Hepatocyte (in vitro differentiated cells): ENCODE measurements at regions not wholly inside any gene's neighbourhood (a gene's known extent, or its start where the extent isn't known, plus 50 kb on each side); places are given as distances from the start of the nearest gene placed in this dataset.

Experiments used
- DNase-seq: peaks from one replicate; pipeline ENCODE4 v3.0.0-alpha.2; 2016; ENCODE audit warnings: low spot score
- H2AFZ ChIP-seq: fragments of 200-600 bp; sonication (generic); 2 replicates; pipeline ENCODE4 v1.6.0; 2016; ENCODE audit warnings: antibody characterized with exemption, mild to moderate bottlenecking
- H3K27ac ChIP-seq: fragments of 200-600 bp; sonication (generic); 2 replicates; pipeline ENCODE4 v1.5.1; 2016; ENCODE audit warnings: mild to moderate bottlenecking
- H3K27me3 ChIP-seq: fragments of 200-600 bp; sonication (generic); 2 replicates; pipeline ENCODE4 v1.6.1; 2016
- H3K36me3 ChIP-seq: fragments of 200-600 bp; sonication (generic); replicated peaks from 2 replicates; pipeline ENCODE4 v1.5.1; 2016; ENCODE audit warnings: low read depth; ENCODE audit not compliant: insufficient read depth
- H3K4me1 ChIP-seq: fragments of 200-600 bp; sonication (generic); 2 replicates; pipeline ENCODE4 v1.5.1; 2016; ENCODE audit warnings: mild to moderate bottlenecking, moderate library complexity; ENCODE audit not compliant: insufficient read depth
- H3K4me2 ChIP-seq: fragments of 200-600 bp; sonication (generic); 2 replicates; pipeline ENCODE4 v1.6.0; 2016
- H3K4me3 ChIP-seq: fragments of 200-600 bp; sonication (generic); 2 replicates; pipeline ENCODE4 v1.5.1; 2016; ENCODE audit warnings: mild to moderate bottlenecking
- H3K79me2 ChIP-seq: fragments of 200-600 bp; sonication (generic); 2 replicates; pipeline ENCODE4 v1.6.0; 2017; ENCODE audit warnings: mild to moderate bottlenecking
- H3K9me2 ChIP-seq: fragments of 200-600 bp; sonication (generic); replicated peaks from 2 replicates; pipeline ENCODE4 v1.6.0; 2017; ENCODE audit warnings: mild to moderate bottlenecking; ENCODE audit not compliant: insufficient read depth
- H3K9me3 ChIP-seq: fragments of 200-600 bp; sonication (generic); 2 replicates; pipeline ENCODE4 v1.5.1; 2016; ENCODE audit warnings: low read depth, mild to moderate bottlenecking
- H4K20me1 ChIP-seq: fragments of 200-600 bp; sonication (generic); 2 replicates; pipeline ENCODE4 v1.6.0; 2016; ENCODE audit warnings: mild to moderate bottlenecking; ENCODE audit not compliant: insufficient read depth, poor library complexity, severe bottlenecking
- CTCF ChIP-seq: fragments of 200-600 bp; sonication (generic); IDR thresholded peaks from 2 replicates; pipeline ENCODE4 v1.5.1; 2016; ENCODE audit warnings: antibody characterized with exemption, mild to moderate bottlenecking; ENCODE audit not compliant: poor library complexity
- EZH2 ChIP-seq: fragments of 200-600 bp; sonication (generic); IDR thresholded peaks from 2 replicates; pipeline ENCODE4 v1.6.1; 2016; ENCODE audit warnings: antibody characterized with exemption, mild to moderate bottlenecking, borderline replicate concordance
- EZH2phosphoT487 ChIP-seq: fragments of 200-600 bp; sonication (generic); IDR thresholded peaks from one replicate; pipeline ENCODE4 v1.6.1; 2018; ENCODE audit warnings: antibody characterized with exemption, mild to moderate bottlenecking, low read depth, moderate library complexity; ENCODE audit not compliant: unreplicated experiment, severe bottlenecking
- WGBS: methylation state at CpG from one replicate; pipeline ENCODE4 v1.1.6; 2016; ENCODE audit warnings: low lambda C conversion rate; ENCODE audit errors: missing lambda C conversion rate; 5-methylcytosine and 5-hydroxymethylcytosine counted together

- Histone ChIP-seq H2AFZ (no peak overlapping the region), H3K36me3 (no peaks in the 10 kb centered on the region), H3K27me3 (no peaks in the 10 kb centered on the region), H3K9me3 (no peaks in the 10 kb centered on the region), H3K4me1 (no peaks in the 10 kb centered on the region), H4K20me1 (no peaks in the 10 kb centered on the region), H3K79me2 (no peaks in the 10 kb centered on the region), H3K9me2 (no peaks in the 10 kb centered on the region), H3K4me2 (no peak overlapping the region), H3K27ac (no peak overlapping the region), H3K4me3 (no peak overlapping the region)
- no peak for TF ChIP-seq EZH2phosphoT487
- no peak for DNase-seq
- WGBS, result 92% methylated on average over 5 of the region's 5 CpGs
Observed at GRCh38 chr2:34892256-34892655, 1293.2 kb upstream of the FAM98A start.

- no peak for DNase-seq
- no peak for TF ChIP-seq EZH2phosphoT487
- TF ChIP-seq EZH2, result no peak
- TF ChIP-seq CTCF, result no peak
- no peaks in the 10 kb centered on the region for H3K79me2 ChIP-seq
- H3K27ac ChIP-seq, result no peak overlapping the region
- H3K4me1 ChIP-seq, result no peaks in the 10 kb centered on the region
- H3K9me2 ChIP-seq, result no peaks in the 10 kb centered on the region
- no peak overlapping the region for H3K4me3 ChIP-seq
- 86% methylated on average over 4 of the region's 4 CpGs for WGBS
- no peak overlapping the region for H3K4me2 ChIP-seq
- no peaks in the 10 kb centered on the region for H3K36me3 ChIP-seq
- no peaks in the 10 kb centered on the region for H3K9me3 ChIP-seq
- H4K20me1 ChIP-seq, result no peaks in the 10 kb centered on the region
- H2AFZ ChIP-seq, result no peak overlapping the region
- no peaks in the 10 kb centered on the region for H3K27me3 ChIP-seq
Observed at GRCh38 chr2:34875091-34875745, 1276.1 kb upstream of the FAM98A start.

GRCh38 chr2:34853646-34854045 is 1254.5 kb upstream of the FAM98A start:
- H3K9me2 ChIP-seq, result no peaks in the 10 kb centered on the region
- H4K20me1 ChIP-seq, result no peaks in the 10 kb centered on the region
- no peak overlapping the region for H3K27ac ChIP-seq
- H2AFZ ChIP-seq, result no peak overlapping the region
- no peaks in the 10 kb centered on the region for H3K27me3 ChIP-seq
- DNase-seq, result no peak
- no peaks in the 10 kb centered on the region for H3K79me2 ChIP-seq
- no peaks in the 10 kb centered on the region for H3K4me1 ChIP-seq
- 72% methylated on average over 5 of the region's 5 CpGs for WGBS
- H3K4me3 ChIP-seq, result no peak overlapping the region
- no peaks in the 10 kb centered on the region for H3K9me3 ChIP-seq
- H3K4me2 ChIP-seq, result no peak overlapping the region
- no peak for TF ChIP-seq EZH2
- TF ChIP-seq EZH2phosphoT487, result no peak
- no peak for TF ChIP-seq CTCF
- no peaks in the 10 kb centered on the region for H3K36me3 ChIP-seq

GRCh38 chr2:34851804-34852203 is 1252.7 kb upstream of the FAM98A start:
- Histone ChIP-seq H3K9me2 (no peaks in the 10 kb centered on the region), H3K9me3 (no peaks in the 10 kb centered on the region), H3K36me3 (no peaks in the 10 kb centered on the region), H3K4me1 (no peaks in the 10 kb centered on the region), H3K27me3 (no peaks in the 10 kb centered on the region), H4K20me1 (no peaks in the 10 kb centered on the region), H3K4me3 (no peak overlapping the region), H3K27ac (no peak overlapping the region), H3K79me2 (no peaks in the 10 kb centered on the region), H3K4me2 (no peak overlapping the region), H2AFZ (no peak overlapping the region)
- no peak for DNase-seq
- WGBS, result 86% methylated on average over 2 of the region's 2 CpGs
- TF ChIP-seq EZH2, result no peak
- TF ChIP-seq EZH2phosphoT487, result no peak
- no peak for TF ChIP-seq CTCF
